NCI-H2107 treated with DMSO at 0.1 percent for 48 hours (cell line): ENCODE measurements at regions not wholly inside any gene's neighbourhood (a gene's known extent, or its start where the extent isn't known, plus 50 kb on each side); places are given as distances from the start of the nearest gene placed in this dataset.

Source experiments
- DNase-seq: peaks from one replicate; lab custom pipeline; 2025; ENCODE audit not compliant: unreplicated experiment; lab: John Stamatoyannopoulos, UW

GRCh38 chr10:89829262-89829886 lies 128.0 kb downstream of the KIF20B start:
- DNase-seq = no peak

- no peak for DNase-seq
These were observed 128.5 kb downstream of the KIF20B start for GRCh38 chr10:89829887-89830269.

GRCh38 chr10:89830624-89831023 lies 129.2 kb downstream of the KIF20B start:
- no peak for DNase-seq

GRCh38 chr10:89836840-89837164 lies 135.4 kb downstream of the KIF20B start:
- DNase-seq = no peak

- DNase-seq = no peak
These were observed 136.0 kb downstream of the KIF20B start for GRCh38 chr10:89837165-89838043.

- no peak for DNase-seq
These were observed 136.7 kb downstream of the KIF20B start for GRCh38 chr10:89838044-89838615.

GRCh38 chr10:89845541-89846280 lies 144.3 kb downstream of the KIF20B start:
- no peak for DNase-seq

GRCh38 chr10:89846281-89846630 lies 144.9 kb downstream of the KIF20B start:
- no peak for DNase-seq

GRCh38 chr10:89846786-89847185 lies 145.4 kb downstream of the KIF20B start:
- no peak for DNase-seq

GRCh38 chr10:89852872-89853271 lies 151.5 kb downstream of the KIF20B start:
- DNase-seq = no peak

- no peak for DNase-seq
These were observed 152.4 kb downstream of the KIF20B start for GRCh38 chr10:89853781-89854191.

- DNase-seq = no peak
These were observed 156.1 kb downstream of the KIF20B start for GRCh38 chr10:89857431-89858042.

- DNase-seq = no peak
These were observed 159.8 kb downstream of the KIF20B start for GRCh38 chr10:89861199-89861573.

- DNase-seq = no peak
These were observed 160.4 kb downstream of the KIF20B start for GRCh38 chr10:89861584-89862301.

GRCh38 chr10:89867964-89868363 lies 166.6 kb downstream of the KIF20B start:
- no peak for DNase-seq

GRCh38 chr10:89869180-89869579 lies 167.8 kb downstream of the KIF20B start:
- DNase-seq = no peak

- no peak for DNase-seq
These were observed 168.3 kb downstream of the KIF20B start for GRCh38 chr10:89869592-89870156.

- no peak for DNase-seq
These were observed 169.5 kb downstream of the KIF20B start for GRCh38 chr10:89870936-89871335.

- DNase-seq = no peak
These were observed 171.7 kb downstream of the KIF20B start for GRCh38 chr10:89873055-89873454.

- DNase-seq = no peak
These were observed 174.2 kb downstream of the KIF20B start for GRCh38 chr10:89875557-89875956.
